IPS DF 4.7 (cell line): ENCODE measurements at regions not wholly inside any gene's neighbourhood (a gene's known extent, or its start where the extent isn't known, plus 50 kb on each side); places are given as distances from the start of the nearest gene placed in this dataset.
"Not testable (repeated sequence)": the region's sequence is repeated elsewhere in the genome, so short reads cannot be mapped to it uniquely, and the experiment has no call there.

Experiments used
- DNase-seq: peaks from one replicate; pipeline ENCODE4 v3.0.0-alpha.2; 2013; ENCODE audit warnings: low spot score; ENCODE audit errors: extremely low read depth

GRCh38 chr5:99607124-99607523 is 678.3 kb upstream of the CHD1 start:
- no peak for DNase-seq

GRCh38 chr5:99605904-99606303 is 677.1 kb upstream of the CHD1 start:
- no peak for DNase-seq

GRCh38 chr5:99600952-99601351 is 672.1 kb upstream of the CHD1 start:
- DNase-seq: no peak

- no peak for DNase-seq
These were observed 662.0 kb upstream of the CHD1 start for GRCh38 chr5:99590806-99591205.

- no peak for DNase-seq
These were observed 660.6 kb upstream of the CHD1 start for GRCh38 chr5:99589424-99589823.

- DNase-seq: no peak
These were observed 659.2 kb upstream of the CHD1 start for GRCh38 chr5:99587983-99588382.

- DNase-seq: no peak
These were observed 658.1 kb upstream of the CHD1 start for GRCh38 chr5:99586878-99587277.

GRCh38 chr5:99581204-99581603 is 652.4 kb upstream of the CHD1 start:
- not testable (repeated sequence) for DNase-seq

GRCh38 chr5:99562937-99563627 is 634.3 kb upstream of the CHD1 start:
- DNase-seq: not testable (repeated sequence)

- no peak for DNase-seq
These were observed 624.5 kb upstream of the CHD1 start for GRCh38 chr5:99553211-99553810.

DNA sequence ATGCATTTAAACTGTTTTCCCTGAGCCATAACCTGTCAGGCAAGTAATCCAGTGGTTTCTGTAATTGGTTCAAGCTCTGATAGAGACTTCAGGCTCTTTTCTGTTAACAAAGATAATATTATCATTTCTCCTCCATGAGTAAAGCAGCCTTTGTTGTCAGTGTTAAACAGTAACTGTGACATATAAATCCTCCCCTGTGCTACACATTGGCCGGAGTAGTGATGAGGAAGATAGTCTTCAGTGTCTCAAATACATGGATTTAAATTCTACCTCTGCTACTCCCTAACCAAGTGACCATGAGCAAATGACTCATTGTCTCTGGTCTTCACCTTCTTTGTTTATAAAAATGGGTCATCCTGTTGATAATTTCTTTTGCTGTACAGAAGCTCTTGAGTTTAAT is 615.5 kb upstream of the CHD1 start:
- no peak for DNase-seq

GRCh38 chr5:99543841-99544240 is 615.0 kb upstream of the CHD1 start:
- no peak for DNase-seq

DNA sequence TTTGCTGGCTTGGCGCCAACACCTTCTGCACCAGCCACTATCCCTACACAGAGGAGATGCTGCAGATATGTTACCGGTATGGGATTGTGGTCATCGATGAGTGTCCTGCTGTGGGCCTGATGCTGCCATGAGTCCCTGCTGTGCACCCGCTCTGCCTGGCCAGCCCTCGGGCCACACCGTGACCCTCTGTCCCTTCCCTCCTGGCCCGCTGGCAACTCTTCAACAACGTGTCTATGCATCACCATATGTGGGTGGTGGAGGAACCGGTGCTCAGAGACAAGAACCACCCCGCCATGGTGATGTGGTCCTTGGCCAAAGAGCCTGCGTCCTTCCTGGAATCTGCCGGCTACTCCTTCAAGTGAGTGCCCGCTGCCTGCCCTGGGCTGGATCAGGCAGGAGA is 605.4 kb upstream of the CHD1 start:
- DNase-seq: not testable (repeated sequence)

- not testable (repeated sequence) for DNase-seq
These were observed 592.9 kb upstream of the CHD1 start for GRCh38 chr5:99521666-99522065.

- DNase-seq: not testable (repeated sequence)
These were observed 587.2 kb upstream of the CHD1 start for GRCh38 chr5:99515864-99516490.

DNA sequence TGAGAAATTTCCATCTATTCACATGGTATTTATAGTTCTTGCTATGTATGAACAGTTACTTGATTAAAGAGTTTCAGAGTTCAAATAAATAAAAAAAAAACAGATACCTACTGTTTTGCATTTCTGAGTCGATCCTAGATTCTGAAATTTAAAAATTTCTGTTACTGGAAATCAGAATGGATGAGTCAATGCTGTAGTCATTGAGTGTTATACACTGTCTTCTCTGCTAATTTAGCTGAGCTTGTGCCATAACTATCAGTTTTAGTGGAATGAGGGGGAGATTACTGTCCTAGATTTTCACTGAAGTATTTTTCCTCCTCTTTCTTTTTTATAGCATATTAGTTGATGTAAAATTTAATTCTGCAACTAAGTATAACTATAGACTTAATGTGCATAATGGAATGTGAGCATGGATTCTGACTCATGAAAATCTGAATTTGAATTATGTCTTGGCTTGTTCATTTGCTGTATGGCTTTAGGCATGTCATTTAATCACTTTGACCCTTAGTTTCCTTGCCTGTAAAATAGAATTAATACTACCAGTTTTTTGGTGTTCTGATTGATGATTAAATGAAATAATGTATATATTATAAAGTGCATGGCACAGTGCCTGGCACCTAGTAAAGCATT is 581.5 kb upstream of the CHD1 start:
- not testable (repeated sequence) for DNase-seq

DNA sequence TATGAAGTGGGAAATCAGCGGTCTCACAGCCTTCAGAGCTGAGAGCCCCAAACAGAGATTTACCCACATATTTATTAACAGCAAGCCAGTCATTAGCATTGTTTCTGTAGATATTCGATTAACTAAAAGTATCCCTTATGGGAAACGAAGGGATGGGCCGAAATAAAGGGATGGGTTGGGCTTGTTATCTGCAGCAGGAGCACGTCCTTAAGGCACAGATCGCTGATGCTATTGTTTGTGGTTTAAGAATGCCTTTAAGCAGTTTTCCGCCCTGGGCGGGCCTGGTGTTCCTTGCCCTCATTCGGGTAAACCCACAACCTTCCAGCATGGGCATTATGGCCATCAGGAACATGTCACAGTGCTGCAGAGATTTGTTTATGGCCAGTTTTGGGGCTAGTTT is 580.3 kb upstream of the CHD1 start:
- not testable (repeated sequence) for DNase-seq

- DNase-seq: not testable (repeated sequence)
These were observed 566.6 kb upstream of the CHD1 start for GRCh38 chr5:99495456-99495855.

DNA sequence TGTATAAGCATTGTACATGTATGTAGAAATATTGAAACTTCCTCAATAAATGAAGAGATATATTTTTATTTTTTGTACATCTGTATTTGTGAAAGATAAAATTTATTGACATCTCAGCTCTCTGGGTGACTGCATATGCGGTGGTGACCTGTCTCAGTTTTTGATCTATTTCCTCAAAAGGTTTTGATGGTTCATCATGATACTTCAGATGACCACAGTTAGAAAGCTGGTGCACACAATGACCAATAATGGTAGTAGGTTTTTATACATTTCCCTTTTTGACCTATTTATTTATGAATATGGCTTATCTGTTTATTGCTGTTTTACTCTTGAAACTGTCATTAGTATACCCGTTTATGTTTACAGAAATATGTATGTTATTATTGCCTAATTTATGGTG is 549.6 kb upstream of the CHD1 start:
- not testable (repeated sequence) for DNase-seq

DNA sequence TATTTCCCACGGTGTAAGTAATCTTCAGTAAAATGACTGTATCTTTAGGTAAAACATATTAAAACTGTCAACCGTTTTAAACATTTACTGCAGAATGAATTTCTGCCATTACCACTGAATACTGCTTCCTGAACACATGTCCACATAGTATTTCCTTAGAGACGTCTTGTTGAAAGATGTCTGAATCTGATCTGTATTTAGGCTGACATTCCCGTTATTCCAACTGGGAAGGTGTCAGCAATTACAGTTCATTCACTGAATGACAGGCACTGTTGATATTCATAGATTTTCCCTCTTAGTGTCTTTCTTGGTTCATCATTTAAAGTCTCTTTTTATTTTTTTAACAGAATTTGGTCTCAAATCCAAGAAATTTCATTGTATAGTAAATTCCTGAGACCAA is 544.5 kb upstream of the CHD1 start:
- not testable (repeated sequence) for DNase-seq

GRCh38 chr5:99471726-99472125 is 542.9 kb upstream of the CHD1 start:
- not testable (repeated sequence) for DNase-seq

DNA sequence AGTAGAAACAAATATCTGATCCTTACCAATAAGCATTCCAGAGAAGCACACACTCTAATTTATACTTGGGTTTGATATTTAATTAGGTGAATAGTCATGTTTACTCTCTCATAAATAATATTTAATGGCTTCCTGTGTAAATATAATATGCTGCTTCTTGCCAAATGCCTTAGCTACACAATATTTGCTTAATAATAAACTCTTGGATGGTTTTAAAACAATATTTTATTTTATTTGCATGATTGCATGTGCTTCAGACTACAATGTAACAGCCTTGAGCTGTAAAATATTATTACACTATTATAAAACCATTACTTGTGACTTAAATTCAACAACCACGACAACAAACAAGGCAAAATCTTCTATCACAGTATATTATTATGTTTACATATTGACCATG is 542.4 kb upstream of the CHD1 start:
- not testable (repeated sequence) for DNase-seq
